RCC 7860 (cell line): ENCODE measurements at regions not wholly inside any gene's neighbourhood (a gene's known extent, or its start where the extent isn't known, plus 50 kb on each side); places are given as distances from the start of the nearest gene placed in this dataset.
A peak's percentile ranks its signal among the peaks of the same experiment; 100 is the strongest.

ENCODE experiments used
- DNase-seq: peaks from one replicate; pipeline ENCODE4 v3.0.0-alpha.2; 2015; ENCODE audit warnings: low spot score
- FAIRE-seq: peaks from 2 replicates; lab custom pipeline; 2012; peaks lifted over from hg19 to GRCh38; lab: Jason Lieb, UNC

DNA sequence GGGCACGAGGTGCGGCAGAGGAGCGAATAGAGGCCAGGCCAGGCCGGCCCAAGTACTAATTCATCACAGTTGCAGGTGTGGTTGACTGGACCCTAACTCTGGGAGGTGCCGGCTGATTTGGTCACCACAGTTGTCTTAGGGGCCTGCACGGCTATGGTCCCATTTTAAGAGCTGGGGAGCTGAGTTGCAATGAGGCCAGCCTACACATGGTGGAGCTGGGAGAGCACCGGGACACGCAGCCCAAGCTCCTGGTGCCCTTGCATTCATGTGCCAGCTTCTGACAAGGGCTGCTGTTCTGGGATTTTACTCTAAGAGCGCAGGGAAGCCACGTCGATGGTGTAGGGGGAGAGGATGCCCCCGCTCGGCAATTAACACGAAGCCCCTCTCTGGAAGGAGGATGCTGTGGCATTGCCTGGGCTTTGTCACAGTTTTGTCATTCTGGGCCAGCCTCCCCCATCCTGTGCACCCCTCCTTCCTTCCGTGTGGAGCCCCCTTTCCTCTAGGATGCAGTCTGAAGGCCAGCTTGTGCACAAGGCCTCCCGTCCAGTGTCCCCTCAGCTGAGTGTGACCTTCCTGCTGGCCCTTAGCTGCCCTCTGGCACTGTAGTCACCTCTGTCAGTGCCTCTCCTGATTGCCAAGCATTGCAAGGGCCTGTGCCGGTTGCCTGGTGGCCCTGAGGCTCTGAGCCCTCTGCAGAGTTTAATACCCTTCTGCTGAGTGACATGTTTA, 109.4 kb upstream of the C1QTNF9B start:
- FAIRE-seq = no peak
- no peak for DNase-seq

GRCh38 chr13:24007979-24008620, 110.8 kb upstream of the C1QTNF9B start:
- FAIRE-seq (no peak), DNase-seq (no peak)

DNA sequence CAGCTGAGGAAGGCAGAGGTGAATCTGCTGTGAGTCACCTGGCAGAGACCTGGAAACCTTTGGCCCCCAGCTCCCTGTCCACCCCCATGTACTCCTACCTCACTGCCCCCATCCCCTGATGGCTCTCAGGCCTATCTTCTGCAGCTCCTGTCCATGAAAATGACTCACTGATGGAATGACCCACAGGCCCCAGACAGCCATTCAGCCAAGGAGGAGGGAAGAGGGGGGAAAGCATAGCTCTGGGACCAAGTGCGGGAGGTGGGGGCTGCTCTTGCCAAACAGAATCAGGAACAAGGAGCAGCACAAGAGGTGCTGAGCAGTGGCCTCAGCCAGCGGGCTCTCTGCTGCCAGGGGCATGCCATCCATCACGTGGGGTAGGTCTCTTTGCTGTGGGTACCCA, 111.4 kb upstream of the C1QTNF9B start:
- FAIRE-seq = no peak
- peak; percentile 51 for DNase-seq

DNA sequence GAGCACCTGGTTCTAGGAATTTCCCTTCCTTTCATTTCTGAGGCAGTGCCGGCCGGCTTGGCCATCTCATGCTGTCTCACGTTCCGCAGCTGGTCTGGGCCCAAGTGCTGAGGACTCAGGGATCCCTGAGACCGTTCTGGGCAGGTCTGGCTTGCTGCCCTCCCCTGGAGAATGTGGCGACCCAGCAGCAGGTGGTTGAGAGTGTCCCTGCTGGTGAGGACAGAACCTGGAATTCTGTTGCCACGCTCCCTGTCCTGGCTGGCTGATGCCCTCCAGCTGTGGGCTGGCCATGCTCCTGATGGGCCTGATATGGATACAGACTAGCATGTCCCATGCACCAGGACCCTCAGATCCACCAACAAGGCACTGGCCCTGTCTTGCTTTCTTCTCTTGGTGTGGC, 114.0 kb upstream of the C1QTNF9B start:
- no peak for DNase-seq
- no peak for FAIRE-seq

DNA sequence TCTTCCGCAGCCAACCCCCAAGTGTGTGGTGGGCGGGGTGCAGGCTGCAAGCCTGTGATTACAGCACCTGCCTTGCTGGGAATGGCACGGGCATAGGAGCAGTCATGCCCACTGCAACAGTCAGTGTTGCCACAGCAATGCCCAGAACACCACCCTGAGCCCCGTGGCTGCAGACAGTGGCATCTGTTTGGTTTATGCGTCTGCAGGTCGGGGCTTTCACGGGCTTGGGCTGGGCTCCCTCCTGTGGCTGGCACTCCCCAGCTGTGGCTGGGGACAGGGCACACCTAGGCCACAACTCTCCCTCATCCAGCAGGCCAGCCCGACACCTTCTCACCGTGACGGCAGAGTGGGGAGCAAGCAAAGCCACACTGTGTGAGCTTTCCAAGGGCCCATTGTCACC, 115.3 kb upstream of the C1QTNF9B start:
- FAIRE-seq = no peak
- DNase-seq = no peak

DNA sequence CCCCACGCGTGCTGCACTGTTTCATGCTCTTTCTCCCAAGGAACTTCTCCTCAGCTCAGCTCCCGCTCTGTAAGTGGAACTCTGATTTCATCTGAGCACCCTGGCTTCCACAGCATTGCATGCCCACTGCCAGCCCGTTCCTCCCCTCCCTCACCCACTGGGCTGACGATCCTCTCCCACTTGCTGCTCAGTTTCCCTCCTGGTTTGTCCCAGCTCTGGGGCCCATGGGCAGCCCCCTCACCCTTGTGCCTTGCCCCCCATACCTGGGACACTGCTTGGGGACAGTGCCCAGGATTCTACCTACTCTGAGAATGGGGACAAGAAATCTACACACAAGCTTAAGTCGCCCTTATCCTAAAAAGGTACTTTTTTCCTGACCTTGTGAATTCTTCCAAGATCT, 115.9 kb upstream of the C1QTNF9B start:
- FAIRE-seq (no peak), DNase-seq (no peak)

GRCh38 chr13:24016046-24016445, 118.7 kb upstream of the C1QTNF9B start:
- DNase-seq (no peak), FAIRE-seq (no peak)

DNA sequence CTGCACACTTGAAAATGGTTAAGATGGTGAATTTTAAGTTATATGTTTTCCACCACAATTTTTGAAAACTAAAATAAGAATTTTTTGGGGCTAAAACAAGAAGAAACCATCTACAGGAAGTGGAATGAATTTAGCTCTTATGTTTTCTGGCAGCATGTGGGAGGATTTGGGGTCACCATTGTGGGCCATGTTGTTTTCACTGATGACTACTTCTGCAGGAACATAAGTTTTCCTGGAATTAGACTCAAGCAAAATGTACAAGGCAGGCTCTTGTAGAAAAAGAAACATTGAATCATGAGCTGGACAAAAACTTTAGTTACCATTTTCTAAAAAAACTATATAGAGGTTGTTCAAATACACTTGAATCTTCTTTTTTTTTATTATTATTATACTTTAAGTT, 125.3 kb upstream of the C1QTNF9B start:
- DNase-seq (no peak), FAIRE-seq (no peak)

- no peak for FAIRE-seq
These were observed 125.8 kb upstream of the C1QTNF9B start for GRCh38 chr13:24023073-24023472.

DNA sequence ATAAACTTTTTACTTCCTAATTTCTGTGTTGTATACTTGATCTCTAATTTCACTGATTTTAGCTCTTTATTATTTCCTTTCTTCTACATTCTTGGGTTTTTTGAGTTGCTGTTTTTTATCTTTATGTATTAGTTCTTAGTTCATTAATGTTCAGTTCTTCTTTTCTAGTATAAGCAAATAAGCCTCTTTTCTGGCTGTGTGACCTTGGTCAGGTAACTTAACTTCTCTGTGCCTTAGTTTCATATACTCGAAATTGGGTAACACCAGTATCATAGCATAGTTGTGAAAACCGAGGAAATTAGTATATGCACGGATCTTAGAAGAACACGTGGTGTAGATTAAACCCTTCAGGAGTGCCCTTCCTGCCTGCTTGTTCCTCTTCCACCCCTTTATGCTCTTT, 130.2 kb upstream of the C1QTNF9B start:
- DNase-seq = no peak
- no peak for FAIRE-seq

More at GRCh38 chr13:24023073-24023472, 125.8 kb upstream of the C1QTNF9B start:
- DNase-seq = no peak

DNA sequence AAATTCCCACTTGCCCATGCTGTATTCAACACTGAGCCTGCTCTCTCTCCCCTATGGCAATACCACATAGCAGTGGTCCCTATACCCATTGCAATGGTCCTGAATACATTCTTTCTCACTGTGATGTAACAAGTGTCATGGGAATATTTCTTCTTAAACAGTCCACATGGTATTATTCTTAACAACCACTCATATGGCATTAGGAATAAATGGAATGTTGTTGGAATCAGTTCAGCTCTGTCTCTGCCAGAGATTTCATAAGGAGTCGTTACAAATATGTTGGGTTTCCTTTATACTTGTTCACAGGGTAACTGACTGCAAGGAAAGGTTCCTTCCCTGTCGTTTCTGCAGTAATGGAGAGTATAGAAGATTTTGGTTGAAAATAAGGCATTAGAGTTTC, 128.3 kb upstream of the SPATA13 start:
- DNase-seq (no peak), FAIRE-seq (no peak)

GRCh38 chr13:24032674-24033073, 127.8 kb upstream of the SPATA13 start:
- no peak for FAIRE-seq
- DNase-seq = no peak

- FAIRE-seq = no peak
- no peak for DNase-seq
These were observed 126.8 kb upstream of the SPATA13 start for GRCh38 chr13:24033527-24034302.

DNA sequence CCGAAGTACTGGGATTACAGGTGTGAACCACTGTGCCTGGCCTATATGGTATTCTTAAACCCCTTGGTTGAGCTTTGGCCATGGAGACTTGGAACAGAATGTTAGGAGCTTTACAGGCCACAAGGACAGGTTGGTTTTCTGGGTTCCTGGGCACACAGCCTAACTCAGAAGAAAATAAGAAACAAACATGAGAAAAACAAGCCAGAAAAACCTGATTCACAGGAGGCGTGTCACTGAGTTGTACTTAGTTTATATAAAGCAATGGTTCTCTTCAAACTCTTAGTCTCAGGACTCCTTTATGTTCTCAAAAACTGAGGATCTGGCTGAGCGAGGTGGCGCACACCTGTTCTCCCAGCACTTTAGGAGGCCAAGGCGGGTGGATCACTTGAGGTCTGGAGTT, 125.1 kb upstream of the SPATA13 start:
- no peak for FAIRE-seq

GRCh38 chr13:24036115-24036514, 124.4 kb upstream of the SPATA13 start:
- DNase-seq = no peak
- FAIRE-seq = no peak

More for the DNA sequence above, 125.1 kb upstream of the SPATA13 start:
- no peak for DNase-seq

GRCh38 chr13:24038405-24038804, 122.1 kb upstream of the SPATA13 start:
- no peak for FAIRE-seq
- DNase-seq = no peak

GRCh38 chr13:24038841-24039330, 121.6 kb upstream of the SPATA13 start:
- DNase-seq (no peak), FAIRE-seq (no peak)

- FAIRE-seq = no peak
- DNase-seq = no peak
These were observed 120.7 kb upstream of the SPATA13 start for GRCh38 chr13:24039621-24040475.

DNA sequence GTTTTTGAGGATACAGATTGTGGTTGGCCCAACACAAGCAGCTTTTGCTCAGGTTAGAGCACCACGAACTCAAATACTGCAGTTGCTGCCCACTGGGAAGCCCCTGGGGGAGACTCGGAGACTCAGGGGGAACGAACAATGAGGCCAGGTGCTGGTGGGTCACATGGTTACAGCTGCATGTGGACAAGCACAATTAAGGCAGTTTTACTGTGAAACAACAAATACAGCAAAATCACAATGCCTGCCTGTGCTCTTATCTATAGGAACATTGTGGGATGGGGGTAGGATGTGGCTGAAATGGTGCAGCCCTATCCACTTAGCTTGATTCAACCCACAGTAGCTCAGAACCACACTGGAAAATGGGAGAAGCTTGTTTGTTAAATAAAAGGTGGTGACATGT, 119.7 kb upstream of the SPATA13 start:
- DNase-seq = no peak
- FAIRE-seq = no peak

DNA sequence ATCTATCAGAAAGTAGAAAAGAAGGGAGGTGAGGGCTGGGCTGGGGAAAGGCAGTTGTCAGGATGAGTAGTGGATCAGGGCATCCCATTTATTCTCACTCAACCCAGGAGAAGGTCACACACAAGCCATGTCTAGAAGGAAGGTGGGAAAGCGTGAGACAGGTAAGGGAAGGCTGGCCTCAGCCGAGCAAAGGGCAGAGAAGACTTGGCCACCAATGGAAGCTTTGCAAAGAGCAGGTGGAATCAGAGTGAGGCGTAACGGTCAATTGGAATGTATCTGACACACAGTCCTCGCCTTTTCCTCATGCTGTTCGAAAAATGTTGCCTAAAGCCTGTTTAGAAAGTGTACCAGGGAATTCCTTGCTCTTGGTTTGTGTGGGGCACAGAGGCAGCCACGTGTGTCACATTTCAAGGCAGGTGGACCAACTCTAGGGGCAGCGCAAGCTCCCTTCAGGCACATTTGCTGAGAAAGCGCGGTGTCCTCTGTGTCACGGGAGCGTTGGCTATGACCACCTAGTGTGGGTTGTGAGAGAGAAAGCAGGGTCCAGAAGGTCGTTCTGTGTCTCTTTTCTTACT, 118.8 kb upstream of the SPATA13 start:
- no peak for FAIRE-seq

More for the DNA sequence above, 118.8 kb upstream of the SPATA13 start:
- DNase-seq = no peak
